ENCODE measurements at regions not wholly inside any gene's neighbourhood (a gene's known extent, or its start where the extent isn't known, plus 50 kb on each side); places are given as distances from the start of the nearest gene placed in this dataset.
A peak's percentile ranks its signal among the peaks of the same experiment; 100 is the strongest.

DNA sequence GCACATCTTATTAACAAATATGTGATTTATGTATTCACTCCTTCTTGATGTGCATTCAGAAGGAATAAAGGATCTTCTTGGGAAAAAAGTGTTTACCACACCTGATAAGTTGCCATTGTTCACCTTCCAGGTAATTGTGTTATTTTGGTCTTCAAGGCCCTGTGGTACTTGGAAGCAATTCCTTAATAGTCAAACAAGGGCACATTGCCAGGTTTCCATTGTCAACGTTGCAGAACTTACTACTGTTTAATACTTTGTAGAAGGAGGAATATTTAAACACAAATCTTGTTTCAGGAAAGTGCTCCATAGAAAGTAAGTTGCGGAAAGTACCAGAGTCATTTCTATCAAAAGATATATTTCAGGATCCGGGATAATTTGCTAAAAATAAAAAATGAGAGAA lies 129.5 kb upstream of the SGK1 start:
- Histone ChIP-seq H3K9me3 (no peaks in the 10 kb centered on the region), H3K27ac (peak overlapping the region; percentile 18 to 72 (median 56)), H3K27me3 (no peaks in the 10 kb centered on the region), H3K4me1 (peaks cover 16 to 74% (median 17%) of the 10 kb centered on the region in 3 donors), H3K36me3 (no peaks in the 10 kb centered on the region), H3K4me3 (no peak overlapping the region)
- intact Hi-C loops (cut with DNase I) = loop anchor here (5.0 kb wide), 1 partner anchor 275 kb away; no protein-coding TSS in a partner anchor
- no peak for DNase-seq
- TF ChIP-seq, protein P1, sequence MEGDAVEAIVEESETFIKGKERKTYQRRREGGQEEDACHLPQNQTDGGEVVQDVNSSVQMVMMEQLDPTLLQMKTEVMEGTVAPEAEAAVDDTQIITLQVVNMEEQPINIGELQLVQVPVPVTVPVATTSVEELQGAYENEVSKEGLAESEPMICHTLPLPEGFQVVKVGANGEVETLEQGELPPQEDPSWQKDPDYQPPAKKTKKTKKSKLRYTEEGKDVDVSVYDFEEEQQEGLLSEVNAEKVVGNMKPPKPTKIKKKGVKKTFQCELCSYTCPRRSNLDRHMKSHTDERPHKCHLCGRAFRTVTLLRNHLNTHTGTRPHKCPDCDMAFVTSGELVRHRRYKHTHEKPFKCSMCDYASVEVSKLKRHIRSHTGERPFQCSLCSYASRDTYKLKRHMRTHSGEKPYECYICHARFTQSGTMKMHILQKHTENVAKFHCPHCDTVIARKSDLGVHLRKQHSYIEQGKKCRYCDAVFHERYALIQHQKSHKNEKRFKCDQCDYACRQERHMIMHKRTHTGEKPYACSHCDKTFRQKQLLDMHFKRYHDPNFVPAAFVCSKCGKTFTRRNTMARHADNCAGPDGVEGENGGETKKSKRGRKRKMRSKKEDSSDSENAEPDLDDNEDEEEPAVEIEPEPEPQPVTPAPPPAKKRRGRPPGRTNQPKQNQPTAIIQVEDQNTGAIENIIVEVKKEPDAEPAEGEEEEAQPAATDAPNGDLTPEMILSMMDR (IDR thresholded peaks at IDR 0.05) = no peak
- TF ChIP-seq POLR2A (IDR thresholded peaks at IDR 0.05) = no peak
- 28 to 31% methylated on average over 3 of the region's 3 CpGs for WGBS, 2 donors

GRCh38 chr6:134446896-134447295 lies 129.0 kb upstream of the SGK1 start:
- peak overlapping the region; percentile 38 to 72 (median 56) for H3K27ac ChIP-seq

DNA sequence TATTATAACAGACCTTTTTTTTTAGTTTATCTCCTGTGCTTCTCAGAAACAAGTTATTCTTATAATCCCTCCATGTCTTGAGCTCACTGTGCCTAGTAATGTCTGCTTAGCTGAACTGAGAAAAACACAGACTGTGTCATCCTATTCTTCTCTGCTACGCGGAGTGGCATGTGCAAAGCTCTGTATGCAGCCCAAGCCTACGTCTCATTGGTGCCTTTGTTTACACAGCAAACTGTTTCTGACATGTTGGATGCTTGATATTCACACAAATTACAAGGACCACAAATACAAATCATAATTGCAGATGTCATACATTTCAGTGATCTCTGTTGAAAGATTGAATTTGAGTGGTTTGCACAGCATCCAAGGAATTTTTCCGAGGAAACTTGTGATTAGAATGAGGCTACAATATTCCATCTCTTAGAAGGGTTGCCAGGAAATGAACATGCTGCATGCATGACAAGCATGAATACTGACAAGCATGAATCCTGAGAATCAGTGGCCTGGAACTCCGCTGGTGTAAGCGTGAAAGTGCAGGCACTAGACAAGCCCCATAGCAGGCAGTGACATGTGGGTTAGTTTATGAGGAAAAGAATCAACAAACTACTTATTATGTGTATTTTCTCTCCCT lies 128.4 kb upstream of the SGK1 start:
- peak overlapping the region; percentile 38 to 72 (median 56) for H3K27ac ChIP-seq
- TF ChIP-seq, protein P1 (IDR thresholded peaks at IDR 0.05) = peak in 2 of 6 experiments; percentile 20 to 37
- no peak for TF ChIP-seq POLR2A (IDR thresholded peaks at IDR 0.05)
- H3K4me3 ChIP-seq = no peak overlapping the region
- no peaks in the 10 kb centered on the region for H3K27me3 ChIP-seq
- H3K36me3 ChIP-seq = no peaks in the 10 kb centered on the region
- peaks cover 13 to 73% (median 17%) of the 10 kb centered on the region in 3 donors for H3K4me1 ChIP-seq
- intact Hi-C loops (cut with DNase I) = loop anchor here (5.0 kb wide), 1 partner anchor 274 kb away; no protein-coding TSS in a partner anchor
- DNase-seq = no peak
- 17 to 30% methylated on average over 6 of the region's 6 CpGs for WGBS, 2 donors
- no peaks in the 10 kb centered on the region for H3K9me3 ChIP-seq

More at GRCh38 chr6:134446896-134447295, 129.0 kb upstream of the SGK1 start:
- 26 to 34% methylated on average over 3 of the region's 3 CpGs for WGBS, 2 donors
- peaks cover 16 to 78% (median 17%) of the 10 kb centered on the region in 3 donors for H3K4me1 ChIP-seq
- H3K36me3 ChIP-seq = no peaks in the 10 kb centered on the region
- no peaks in the 10 kb centered on the region for H3K27me3 ChIP-seq
- TF ChIP-seq, protein P1 (IDR thresholded peaks at IDR 0.05) = no peak
- TF ChIP-seq POLR2A (IDR thresholded peaks at IDR 0.05) = no peak
- no peak overlapping the region for H3K4me3 ChIP-seq
- DNase-seq = no peak
- intact Hi-C loops (cut with DNase I) = loop anchor here (5.0 kb wide), 1 partner anchor 275 kb away; no protein-coding TSS in a partner anchor
- H3K9me3 ChIP-seq = no peaks in the 10 kb centered on the region

DNA sequence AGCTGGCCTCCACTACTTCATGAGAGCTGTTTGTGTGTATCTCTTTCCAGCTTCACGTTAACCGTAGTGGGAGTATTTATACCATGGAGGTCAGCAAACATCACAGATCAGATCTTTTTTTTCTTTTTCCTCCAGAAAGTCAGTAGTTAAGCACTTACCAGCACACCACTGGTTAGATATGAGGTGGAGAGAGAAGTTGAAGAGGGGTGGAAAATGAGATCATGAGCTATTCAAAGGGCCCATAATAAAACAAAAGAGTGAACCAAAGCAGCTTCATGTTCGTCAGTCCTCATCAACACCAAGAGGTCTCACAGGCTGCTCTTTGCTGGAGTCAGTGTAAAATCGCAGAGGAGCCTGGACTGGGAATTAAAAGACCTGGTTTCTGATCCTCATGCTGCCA lies 125.1 kb upstream of the SGK1 start:
- no peak for TF ChIP-seq POLR2A (IDR thresholded peaks at IDR 0.05)
- TF ChIP-seq, protein P1 (IDR thresholded peaks at IDR 0.05) = no peak
- H3K9me3 ChIP-seq = no peaks in the 10 kb centered on the region
- no peak overlapping the region for H3K4me3 ChIP-seq
- no peaks in the 10 kb centered on the region for H3K27me3 ChIP-seq
- no peaks in the 10 kb centered on the region for H3K36me3 ChIP-seq
- no peak overlapping the region for H3K27ac ChIP-seq
- intact Hi-C loops (cut with DNase I) = no loop called here
- no peak for DNase-seq
- peaks cover 6 to 48% (median 14%) of the 10 kb centered on the region in 3 donors for H3K4me1 ChIP-seq
- WGBS, 2 donors = 61 to 65% methylated on average over 4 of the region's 4 CpGs

GRCh38 chr6:134442073-134442472 lies 124.2 kb upstream of the SGK1 start:
- TF ChIP-seq POLR2A (IDR thresholded peaks at IDR 0.05) = no peak
- TF ChIP-seq, protein P1 (IDR thresholded peaks at IDR 0.05) = no peak
- intact Hi-C loops (cut with DNase I) = no loop called here
- no peaks in the 10 kb centered on the region for H3K9me3 ChIP-seq
- H3K4me3 ChIP-seq = no peak overlapping the region
- no peaks in the 10 kb centered on the region for H3K36me3 ChIP-seq
- no peak overlapping the region for H3K27ac ChIP-seq
- no peak for DNase-seq
- no peaks in the 10 kb centered on the region for H3K27me3 ChIP-seq
- peaks cover 9 to 48% (median 10%) of the 10 kb centered on the region in 3 donors for H3K4me1 ChIP-seq
